Karpas-422 (cell line): ENCODE measurements at regions not wholly inside any gene's neighbourhood (a gene's known extent, or its start where the extent isn't known, plus 50 kb on each side); places are given as distances from the start of the nearest gene placed in this dataset.
"Not testable (repeated sequence)": the region's sequence is repeated elsewhere in the genome, so short reads cannot be mapped to it uniquely, and the experiment has no call there.

Source experiments
- DNase-seq: peaks from one replicate; pipeline ENCODE4 v3.0.0-alpha.2; 2015
- H2AFZ ChIP-seq: fragments of 200-600 bp; sonication (generic); 2 replicates; pipeline ENCODE4 v1.6.1; 2014; ENCODE audit warnings: antibody characterized with exemption, low read length, mixed read lengths
- H3K27ac ChIP-seq: fragments of 200-600 bp; sonication (generic); 2 replicates; pipeline ENCODE4 v1.5.1; 2014; ENCODE audit warnings: mild to moderate bottlenecking, low read length, moderate library complexity
- H3K27me3 ChIP-seq: fragments of 200-600 bp; sonication (generic); 2 replicates; pipeline ENCODE4 v1.6.1; 2014; ENCODE audit warnings: low read length, mixed read lengths
- H3K36me3 ChIP-seq: fragments of 200-600 bp; sonication (generic); 2 replicates; pipeline ENCODE4 v1.6.1; 2014; ENCODE audit warnings: low read length, mixed read lengths; ENCODE audit not compliant: insufficient read depth
- H3K4me1 ChIP-seq: fragments of 200-600 bp; sonication (generic); 2 replicates; pipeline ENCODE4 v1.6.1; 2014; ENCODE audit warnings: mild to moderate bottlenecking, low read length, mixed read lengths
- H3K4me2 ChIP-seq: fragments of 200-600 bp; sonication (generic); 2 replicates; pipeline ENCODE4 v1.6.1; 2014; ENCODE audit warnings: low read length, low read depth, mild to moderate bottlenecking; ENCODE audit not compliant: poor library complexity, severe bottlenecking
- H3K4me3 ChIP-seq: fragments of 200-600 bp; sonication (generic); 2 replicates; pipeline ENCODE4 v1.5.1; 2014; ENCODE audit warnings: mild to moderate bottlenecking, antibody characterized with exemption, low read length, mixed read lengths
- H3K79me2 ChIP-seq: fragments of 200-600 bp; sonication (generic); 2 replicates; pipeline ENCODE4 v1.6.1; 2014; ENCODE audit warnings: mild to moderate bottlenecking, low read length, mixed read lengths
- H3K9ac ChIP-seq: fragments of 200-600 bp; sonication (generic); 2 replicates; pipeline ENCODE4 v1.6.0; 2014; ENCODE audit warnings: low read length
- H3K9me2 ChIP-seq: fragments of 200-600 bp; sonication (generic), shearing (Covaris generic); replicated peaks from 2 replicates; pipeline ENCODE4 v1.6.0; 2014; ENCODE audit warnings: mild to moderate bottlenecking, low read length, moderate library complexity; ENCODE audit not compliant: insufficient read depth
- H3K9me3 ChIP-seq: fragments of 300-700, 200-600 bp; sonication (generic); 2 replicates; pipeline ENCODE4 v1.6.1; 2014; ENCODE audit warnings: low read length, mixed read lengths
- H4K20me1 ChIP-seq: fragments of 200-600 bp; sonication (generic); 2 replicates; pipeline ENCODE4 v1.6.1; 2014; ENCODE audit warnings: mild to moderate bottlenecking, antibody characterized with exemption, low read length, low read depth; ENCODE audit not compliant: insufficient read depth

- H3K79me2 ChIP-seq = no peaks in the 10 kb centered on the region
- no peaks in the 10 kb centered on the region for H3K27me3 ChIP-seq
- no peak overlapping the region for H3K4me3 ChIP-seq
- no peaks in the 10 kb centered on the region for H3K36me3 ChIP-seq
- H3K9ac ChIP-seq = no peak overlapping the region
- H3K9me3 ChIP-seq = no peaks in the 10 kb centered on the region
- H3K9me2 ChIP-seq = no peaks in the 10 kb centered on the region
- peaks cover 6% of the 10 kb centered on the region; the same call in 1 of the 2 replicates for H3K4me1 ChIP-seq
- no peak overlapping the region for H3K27ac ChIP-seq
- H2AFZ ChIP-seq = no peak overlapping the region
- no peak for DNase-seq
- no peak overlapping the region for H3K4me2 ChIP-seq
- H4K20me1 ChIP-seq = no peaks in the 10 kb centered on the region
Measured at GRCh38 chr7:106740806-106741205, 79.8 kb upstream of the CCDC71L start.

GRCh38 chr7:106744563-106745091, 83.7 kb upstream of the CCDC71L start:
- H3K4me1 ChIP-seq = no peaks in the 10 kb centered on the region
- no peak for DNase-seq
- H3K79me2 ChIP-seq = no peaks in the 10 kb centered on the region
- H3K4me2 ChIP-seq = no peak overlapping the region
- H3K9me3 ChIP-seq = no peaks in the 10 kb centered on the region
- no peaks in the 10 kb centered on the region for H3K36me3 ChIP-seq
- no peak overlapping the region for H3K4me3 ChIP-seq
- H3K9me2 ChIP-seq = no peaks in the 10 kb centered on the region
- H3K27ac ChIP-seq = no peak overlapping the region
- H4K20me1 ChIP-seq = no peaks in the 10 kb centered on the region
- no peaks in the 10 kb centered on the region for H3K27me3 ChIP-seq
- H3K9ac ChIP-seq = no peak overlapping the region
- H2AFZ ChIP-seq = no peak overlapping the region

DNA sequence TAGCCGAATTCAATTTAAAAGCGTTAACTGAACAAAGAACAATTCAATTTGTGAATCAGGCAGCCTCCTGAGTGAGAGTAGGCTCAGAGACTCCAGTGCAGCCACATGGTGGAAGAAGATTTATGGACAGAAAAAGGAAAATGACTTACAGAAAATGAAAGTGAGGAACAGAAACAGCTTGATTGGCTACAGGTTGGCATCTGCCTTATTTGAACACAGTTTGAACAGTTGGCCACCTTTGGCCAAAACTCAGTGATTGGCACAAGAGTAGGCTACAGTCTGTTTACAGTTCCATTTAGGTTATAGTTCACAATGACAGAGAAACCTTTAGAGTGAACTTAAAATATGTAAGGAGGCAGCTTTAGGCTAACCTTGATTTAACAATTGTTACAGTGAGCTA, 86.3 kb upstream of the CCDC71L start:
- not testable (repeated sequence) for H3K27me3 ChIP-seq, H3K9ac ChIP-seq, H3K4me2 ChIP-seq, H3K9me3 ChIP-seq, H3K9me2 ChIP-seq, H2AFZ ChIP-seq, H3K4me1 ChIP-seq, H3K79me2 ChIP-seq, H3K4me3 ChIP-seq, H4K20me1 ChIP-seq, DNase-seq, H3K36me3 ChIP-seq, H3K27ac ChIP-seq

- H3K36me3 ChIP-seq = no peaks in the 10 kb centered on the region
- DNase-seq = no peak
- no peak overlapping the region for H3K4me2 ChIP-seq
- H3K27ac ChIP-seq = no peak overlapping the region
- H3K9me2 ChIP-seq = no peaks in the 10 kb centered on the region
- H3K4me1 ChIP-seq = no peaks in the 10 kb centered on the region
- H4K20me1 ChIP-seq = no peaks in the 10 kb centered on the region
- H3K9ac ChIP-seq = no peak overlapping the region
- no peak overlapping the region for H3K4me3 ChIP-seq
- H2AFZ ChIP-seq = no peak overlapping the region
- no peaks in the 10 kb centered on the region for H3K9me3 ChIP-seq
- 0 out of 2 replicates have a peak, but pooled peaks cover 2% of the 10 kb centered on the region for H3K27me3 ChIP-seq
- no peaks in the 10 kb centered on the region for H3K79me2 ChIP-seq
Measured at GRCh38 chr7:106747804-106748203, 86.8 kb upstream of the CCDC71L start.

DNA sequence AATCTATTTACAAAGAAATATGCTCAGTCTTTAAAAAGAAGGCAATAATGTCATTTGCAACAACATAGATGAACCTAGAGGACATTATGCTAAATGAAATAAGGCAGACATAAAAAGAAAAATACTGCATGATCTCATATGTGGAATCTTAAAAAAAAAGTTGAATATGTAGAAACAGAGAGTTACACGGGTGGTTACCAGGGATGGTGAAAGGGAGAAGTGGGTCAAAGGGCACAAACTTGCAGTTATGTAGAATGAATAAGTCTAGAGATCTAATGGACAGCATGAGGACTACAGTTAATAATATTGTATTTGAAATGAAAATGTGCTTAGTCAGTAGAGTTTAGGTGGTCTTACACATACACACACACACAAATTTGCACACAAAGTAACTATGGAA, 88.2 kb upstream of the CCDC71L start:
- Histone ChIP-seq H3K9me2 (no peaks in the 10 kb centered on the region), H3K79me2 (no peaks in the 10 kb centered on the region)

DNA sequence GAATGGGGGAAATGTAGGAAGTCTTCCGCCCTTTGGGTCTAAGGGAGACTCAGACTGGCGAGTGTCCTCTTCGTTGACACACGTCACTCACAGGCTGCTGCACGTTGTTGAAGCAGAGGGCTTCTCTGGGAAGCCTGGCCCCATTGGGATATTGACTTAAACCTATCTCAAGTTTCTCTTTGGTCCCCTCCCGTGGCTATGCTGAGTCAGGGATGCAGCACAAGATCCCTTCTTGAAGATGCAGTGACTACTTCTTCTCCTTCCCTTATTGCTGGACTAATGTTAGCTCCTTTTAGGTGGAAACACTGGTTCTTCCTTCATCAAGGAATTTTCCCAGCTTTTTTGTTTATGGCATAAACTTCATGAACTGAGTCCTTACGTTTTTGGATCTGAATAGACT, 89.8 kb upstream of the CCDC71L start:
- no peak overlapping the region for H3K4me2 ChIP-seq
- no peaks in the 10 kb centered on the region for H3K79me2 ChIP-seq
- no peaks in the 10 kb centered on the region for H3K4me1 ChIP-seq
- no peak for DNase-seq
- no peaks in the 10 kb centered on the region for H3K9me2 ChIP-seq
- no peaks in the 10 kb centered on the region for H3K9me3 ChIP-seq
- H3K9ac ChIP-seq = no peak overlapping the region
- no peak overlapping the region for H3K27ac ChIP-seq
- no peaks in the 10 kb centered on the region for H4K20me1 ChIP-seq
- 0 out of 2 replicates have a peak, but pooled peaks cover 2% of the 10 kb centered on the region for H3K27me3 ChIP-seq
- no peak overlapping the region for H3K4me3 ChIP-seq
- H3K36me3 ChIP-seq = no peaks in the 10 kb centered on the region
- no peak overlapping the region for H2AFZ ChIP-seq

More for the DNA sequence above, 88.2 kb upstream of the CCDC71L start:
- Histone ChIP-seq H3K27ac (no peak overlapping the region), H3K27me3 (0 out of 2 replicates have a peak, but pooled peaks cover 2% of the 10 kb centered on the region), H3K4me3 (no peak overlapping the region), H4K20me1 (no peaks in the 10 kb centered on the region), H3K36me3 (no peaks in the 10 kb centered on the region), H3K9me3 (no peaks in the 10 kb centered on the region), H3K9ac (no peak overlapping the region), H2AFZ (no peak overlapping the region), H3K4me2 (no peak overlapping the region), H3K4me1 (no peaks in the 10 kb centered on the region)
- no peak for DNase-seq

GRCh38 chr7:106752367-106752766, 91.4 kb upstream of the CCDC71L start:
- H3K36me3 ChIP-seq = no peaks in the 10 kb centered on the region
- no peaks in the 10 kb centered on the region for H3K9me3 ChIP-seq
- H3K4me3 ChIP-seq = no peak overlapping the region
- H3K27me3 ChIP-seq = 0 out of 2 replicates have a peak, but pooled peaks cover 2% of the 10 kb centered on the region
- no peak for DNase-seq
- H3K4me1 ChIP-seq = no peaks in the 10 kb centered on the region
- no peak overlapping the region for H2AFZ ChIP-seq
- H3K4me2 ChIP-seq = no peak overlapping the region
- no peaks in the 10 kb centered on the region for H4K20me1 ChIP-seq
- H3K27ac ChIP-seq = no peak overlapping the region
- no peaks in the 10 kb centered on the region for H3K9me2 ChIP-seq
- no peaks in the 10 kb centered on the region for H3K79me2 ChIP-seq
- no peak overlapping the region for H3K9ac ChIP-seq

DNA sequence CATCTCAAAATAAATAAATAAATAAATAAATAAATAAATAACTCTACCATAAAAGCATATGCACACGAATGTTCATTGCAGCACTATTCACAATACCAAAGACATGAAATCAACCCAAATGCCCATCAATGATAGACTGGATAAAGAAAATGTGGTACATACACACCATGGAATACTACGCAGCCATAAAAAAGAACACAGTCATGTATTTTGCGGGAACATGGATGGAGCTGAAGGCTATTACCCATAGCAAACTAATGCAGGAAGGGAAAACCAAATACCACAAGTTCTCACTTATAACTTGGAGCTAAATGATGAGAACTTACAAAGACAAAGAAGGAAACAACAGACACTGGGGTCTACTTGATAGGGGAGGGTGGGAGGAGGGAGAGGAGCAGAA, 94.1 kb upstream of the CCDC71L start:
- DNase-seq, H3K4me3 ChIP-seq, H4K20me1 ChIP-seq, H3K9me3 ChIP-seq, H3K9me2 ChIP-seq, H3K4me2 ChIP-seq, H3K36me3 ChIP-seq, H2AFZ ChIP-seq, H3K79me2 ChIP-seq, H3K4me1 ChIP-seq, H3K9ac ChIP-seq, H3K27me3 ChIP-seq, H3K27ac ChIP-seq: not testable (repeated sequence)

DNA sequence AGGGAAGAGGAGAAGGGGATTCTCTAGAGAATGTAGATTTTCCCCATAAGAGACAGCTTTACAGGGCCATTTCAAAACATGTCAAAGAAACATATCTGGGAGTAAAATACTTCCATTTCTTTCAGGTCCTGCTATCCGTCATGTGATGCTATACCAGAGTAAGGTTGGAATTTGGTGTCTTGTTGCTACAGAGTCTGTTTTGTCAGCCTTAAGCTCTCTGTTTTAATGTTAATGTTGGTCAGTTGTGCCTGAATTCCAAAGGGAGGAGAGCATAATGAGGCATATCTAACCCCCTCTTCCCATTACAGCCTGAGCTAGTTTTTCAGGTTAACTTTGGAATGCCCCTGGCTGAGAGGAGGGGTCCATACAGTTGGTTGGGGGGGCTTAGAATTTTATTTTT, 94.7 kb upstream of the CCDC71L start:
- Histone ChIP-seq H3K36me3 (no peaks in the 10 kb centered on the region), H3K27ac (no peak overlapping the region), H3K4me1 (no peaks in the 10 kb centered on the region), H3K4me3 (no peak overlapping the region), H4K20me1 (no peaks in the 10 kb centered on the region), H3K9me3 (no peaks in the 10 kb centered on the region), H3K27me3 (0 out of 2 replicates have a peak, but pooled peaks cover 2% of the 10 kb centered on the region), H3K79me2 (no peaks in the 10 kb centered on the region), H3K9me2 (no peaks in the 10 kb centered on the region), H3K9ac (no peak overlapping the region), H3K4me2 (no peak overlapping the region), H2AFZ (no peak overlapping the region)
- no peak for DNase-seq
